ENCODE measurements at regions not wholly inside any gene's neighbourhood (a gene's known extent, or its start where the extent isn't known, plus 50 kb on each side); places are given as distances from the start of the nearest gene placed in this dataset.

DNA sequence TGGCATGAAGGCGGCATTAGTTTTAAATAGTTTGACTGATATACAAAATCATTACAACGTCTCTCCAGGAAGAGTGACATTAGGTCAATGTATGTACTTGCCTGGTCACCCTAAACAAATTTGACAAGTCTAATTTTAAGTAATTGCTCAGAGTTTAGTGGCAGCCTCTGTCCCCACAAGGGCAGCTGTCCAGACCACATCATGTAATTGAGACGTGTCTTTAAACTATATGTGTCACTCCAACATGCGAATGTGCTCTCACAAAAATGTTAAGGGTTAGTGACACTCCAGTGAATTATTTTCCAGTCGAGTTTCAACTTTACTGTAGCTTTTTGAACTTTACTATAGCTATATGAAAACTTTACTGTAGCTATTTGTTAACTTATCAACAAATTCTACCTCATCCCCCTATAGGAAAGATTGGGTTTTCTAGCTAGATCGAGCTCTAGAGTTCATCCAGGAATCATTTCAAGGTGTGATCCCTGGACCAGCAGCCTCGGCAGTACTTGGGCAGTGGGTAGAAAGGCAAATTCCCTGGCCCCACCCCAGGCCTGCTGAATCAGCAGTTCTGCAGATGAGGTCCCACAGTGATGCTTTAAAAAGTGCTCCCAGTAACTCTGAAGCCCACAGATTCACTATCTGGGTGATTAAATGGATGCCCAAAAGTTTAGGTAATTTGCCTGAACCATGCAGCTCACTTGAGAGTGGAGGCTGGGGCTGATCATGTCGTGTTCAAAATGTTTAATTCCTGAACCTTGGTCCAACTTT is 66.4 kb upstream of the POU3F3 start:
- H3K4me2 ChIP-seq (ENCODE audit: low read depth, low read length) = no peak overlapping the region
- H3K4me3 ChIP-seq (ENCODE audit: low read length) = no peak overlapping the region
- H2AFZ ChIP-seq (ENCODE audit: low read length) = no peak overlapping the region
- DNase-seq = no peak
- H3K9ac ChIP-seq (ENCODE audit: low read length) = no peak overlapping the region
- no peaks in the 10 kb centered on the region for H3K4me1 ChIP-seq (ENCODE audit: low read length)
- no peaks in the 10 kb centered on the region for H3K9me2 ChIP-seq (replicated peaks; ENCODE audit: insufficient read depth, low read length)
- H3K79me2 ChIP-seq (ENCODE audit: low read length) = no peaks in the 10 kb centered on the region
- H3F3A ChIP-seq (ENCODE audit: insufficient read depth, low read length) = no peaks in the 10 kb centered on the region
- no peaks in the 10 kb centered on the region for H4K20me1 ChIP-seq (ENCODE audit: insufficient read depth, low read length)
- no peaks in the 10 kb centered on the region for H3K27me3 ChIP-seq (replicated peaks; ENCODE audit: insufficient read depth, low read length)
- no peaks in the 10 kb centered on the region for H3K9me3 ChIP-seq (replicated peaks; ENCODE audit: insufficient read depth, low read length)
- H3K36me3 ChIP-seq (replicated peaks; ENCODE audit: insufficient read depth, low read length) = no peaks in the 10 kb centered on the region
- no peak overlapping the region for H3K27ac ChIP-seq (ENCODE audit: low read length)
- TF ChIP-seq EZH2 (optimal IDR thresholded peaks at IDR 0.05; ENCODE audit: low read depth, low read length) (no peak), EZH2phosphoT487 (IDR thresholded peaks at IDR 0.05; ENCODE audit: low read length) (no peak)
- TF ChIP-seq, protein P1, sequence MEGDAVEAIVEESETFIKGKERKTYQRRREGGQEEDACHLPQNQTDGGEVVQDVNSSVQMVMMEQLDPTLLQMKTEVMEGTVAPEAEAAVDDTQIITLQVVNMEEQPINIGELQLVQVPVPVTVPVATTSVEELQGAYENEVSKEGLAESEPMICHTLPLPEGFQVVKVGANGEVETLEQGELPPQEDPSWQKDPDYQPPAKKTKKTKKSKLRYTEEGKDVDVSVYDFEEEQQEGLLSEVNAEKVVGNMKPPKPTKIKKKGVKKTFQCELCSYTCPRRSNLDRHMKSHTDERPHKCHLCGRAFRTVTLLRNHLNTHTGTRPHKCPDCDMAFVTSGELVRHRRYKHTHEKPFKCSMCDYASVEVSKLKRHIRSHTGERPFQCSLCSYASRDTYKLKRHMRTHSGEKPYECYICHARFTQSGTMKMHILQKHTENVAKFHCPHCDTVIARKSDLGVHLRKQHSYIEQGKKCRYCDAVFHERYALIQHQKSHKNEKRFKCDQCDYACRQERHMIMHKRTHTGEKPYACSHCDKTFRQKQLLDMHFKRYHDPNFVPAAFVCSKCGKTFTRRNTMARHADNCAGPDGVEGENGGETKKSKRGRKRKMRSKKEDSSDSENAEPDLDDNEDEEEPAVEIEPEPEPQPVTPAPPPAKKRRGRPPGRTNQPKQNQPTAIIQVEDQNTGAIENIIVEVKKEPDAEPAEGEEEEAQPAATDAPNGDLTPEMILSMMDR (IDR thresholded peaks at IDR 0.05; ENCODE audit: low read length) = no peak

DNA sequence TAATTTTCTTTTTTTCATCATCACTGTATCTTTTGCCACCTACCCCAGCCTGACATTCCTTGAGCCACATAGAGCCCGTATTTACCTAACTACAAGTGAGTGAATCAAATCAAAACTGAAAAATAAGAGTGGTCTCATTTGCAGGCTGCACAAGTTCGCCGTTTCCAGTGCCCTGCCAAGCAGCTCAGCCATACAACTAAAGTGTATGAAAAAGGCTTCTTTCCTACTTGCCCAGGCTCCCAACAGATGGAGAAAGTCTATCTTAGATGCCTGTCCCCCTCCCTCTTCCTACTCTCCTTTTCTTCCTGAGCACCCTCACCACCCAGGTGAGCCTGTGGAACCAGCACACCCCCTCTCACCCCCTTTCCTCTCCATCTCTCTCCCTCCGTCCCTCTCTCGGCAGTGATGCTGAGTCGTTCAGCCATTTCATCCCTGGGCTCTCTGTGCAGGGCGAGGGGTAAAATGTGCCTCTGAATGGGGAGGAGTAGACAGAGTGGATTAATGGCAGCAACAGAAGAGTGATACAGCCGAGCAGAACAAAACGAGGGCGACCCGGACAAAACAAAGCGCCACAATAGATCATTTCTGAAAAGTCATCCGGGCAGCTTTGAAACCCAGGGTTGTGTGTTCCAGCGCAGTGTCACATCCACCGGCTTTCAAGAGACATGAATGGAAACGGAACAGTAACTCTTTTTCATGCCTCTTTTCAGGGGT is 65.0 kb upstream of the POU3F3 start:
- Histone ChIP-seq H3K79me2 (ENCODE audit: low read length) (no peaks in the 10 kb centered on the region), H3K27me3 (replicated peaks; ENCODE audit: insufficient read depth, low read length) (no peaks in the 10 kb centered on the region), H3K27ac (ENCODE audit: low read length) (no peak overlapping the region), H3K9ac (ENCODE audit: low read length) (no peak overlapping the region), H3K9me3 (replicated peaks; ENCODE audit: insufficient read depth, low read length) (no peaks in the 10 kb centered on the region), H3K4me1 (ENCODE audit: low read length) (no peaks in the 10 kb centered on the region), H4K20me1 (ENCODE audit: insufficient read depth, low read length) (no peaks in the 10 kb centered on the region), H3K9me2 (replicated peaks; ENCODE audit: insufficient read depth, low read length) (no peaks in the 10 kb centered on the region), H3K4me2 (ENCODE audit: low read depth, low read length) (no peak overlapping the region), H3F3A (ENCODE audit: insufficient read depth, low read length) (no peaks in the 10 kb centered on the region), H3K4me3 (ENCODE audit: low read length) (no peak overlapping the region), H3K36me3 (replicated peaks; ENCODE audit: insufficient read depth, low read length) (no peaks in the 10 kb centered on the region), H2AFZ (ENCODE audit: low read length) (no peak overlapping the region)
- TF ChIP-seq EZH2 (optimal IDR thresholded peaks at IDR 0.05; ENCODE audit: low read depth, low read length) = no peak
- TF ChIP-seq, protein P1 (IDR thresholded peaks at IDR 0.05; ENCODE audit: low read length) = no peak
- no peak for TF ChIP-seq EZH2phosphoT487 (IDR thresholded peaks at IDR 0.05; ENCODE audit: low read length)
- no peak for DNase-seq

DNA sequence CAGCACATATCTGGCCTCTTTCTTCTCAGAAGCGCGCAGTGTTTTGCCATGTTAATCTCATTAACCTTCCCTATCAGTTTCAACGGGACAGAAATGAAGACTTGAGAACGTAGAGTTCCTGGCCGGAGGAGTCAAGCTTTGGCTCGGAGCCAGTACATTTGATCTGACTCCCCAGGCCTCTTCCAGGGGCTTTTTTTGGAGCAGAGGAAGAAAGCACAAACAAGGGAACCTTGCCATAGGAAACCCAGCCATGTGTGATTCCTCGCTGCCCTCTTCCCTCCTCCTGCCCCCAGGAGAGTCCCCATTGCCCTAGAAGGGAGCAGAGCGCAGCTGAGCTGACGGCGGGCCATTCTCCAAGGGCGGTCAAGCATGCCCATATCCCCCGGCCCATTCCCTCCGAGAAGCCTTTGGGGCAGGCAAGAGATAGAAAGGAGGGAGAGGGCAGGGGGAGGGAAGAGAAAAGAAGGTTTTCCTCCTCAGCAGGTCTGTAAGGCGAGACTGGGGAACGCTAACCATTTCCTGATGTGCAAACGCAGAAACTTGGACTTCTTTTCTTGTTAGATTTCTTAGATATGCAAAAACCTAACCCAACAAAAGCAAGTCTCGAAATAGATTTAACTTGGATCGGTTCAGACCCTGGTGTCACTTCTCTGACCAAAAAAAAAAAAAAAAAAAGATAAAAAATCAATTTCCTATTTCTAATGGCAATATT is 63.7 kb upstream of the POU3F3 start:
- H3K9me3 ChIP-seq (replicated peaks; ENCODE audit: insufficient read depth, low read length) = no peaks in the 10 kb centered on the region
- no peaks in the 10 kb centered on the region for H3F3A ChIP-seq (ENCODE audit: insufficient read depth, low read length)
- TF ChIP-seq, protein P1 (IDR thresholded peaks at IDR 0.05; ENCODE audit: low read length) = no peak
- TF ChIP-seq EZH2phosphoT487 (IDR thresholded peaks at IDR 0.05; ENCODE audit: low read length) (no peak), EZH2 (optimal IDR thresholded peaks at IDR 0.05; ENCODE audit: low read depth, low read length) (no peak)
- H3K4me2 ChIP-seq (ENCODE audit: low read depth, low read length) = no peak overlapping the region
- no peaks in the 10 kb centered on the region for H3K9me2 ChIP-seq (replicated peaks; ENCODE audit: insufficient read depth, low read length)
- no peak overlapping the region for H2AFZ ChIP-seq (ENCODE audit: low read length)
- DNase-seq = no peak
- H3K4me3 ChIP-seq (ENCODE audit: low read length) = no peak overlapping the region
- no peaks in the 10 kb centered on the region for H3K27me3 ChIP-seq (replicated peaks; ENCODE audit: insufficient read depth, low read length)
- no peak overlapping the region for H3K9ac ChIP-seq (ENCODE audit: low read length)
- no peak overlapping the region for H3K27ac ChIP-seq (ENCODE audit: low read length)
- no peaks in the 10 kb centered on the region for H4K20me1 ChIP-seq (ENCODE audit: insufficient read depth, low read length)
- no peaks in the 10 kb centered on the region for H3K36me3 ChIP-seq (replicated peaks; ENCODE audit: insufficient read depth, low read length)
- H3K79me2 ChIP-seq (ENCODE audit: low read length) = no peaks in the 10 kb centered on the region
- H3K4me1 ChIP-seq (ENCODE audit: low read length) = no peaks in the 10 kb centered on the region

All from MM.1S (cell line).